Gastrocnemius medialis (tissue), 4 donors: ENCODE measurements at regions not wholly inside any gene's neighbourhood (a gene's known extent, or its start where the extent isn't known, plus 50 kb on each side); places are given as distances from the start of the nearest gene placed in this dataset.

Experiments used
- CTCF ChIP-seq, 5 experiments: fragments of 450-650 bp in 3 of 5; fragments of 200-600 bp in 2 of 5; sonication (generic) in 2 of 5; IDR thresholded peaks in 4 of 5; conservative IDR thresholded peaks in 1 of 5; 1 replicate in 4 of 5; 2 replicates in 1 of 5; pipeline ENCODE4 v1.5.1; 2016 to 2019; ENCODE audit warnings: antibody characterized with exemption in 5 of 5, mild to moderate bottlenecking in 3 of 5, moderate library complexity in 3 of 5
- POLR2A ChIP-seq, 2 donors: fragments of 450-650 bp; IDR thresholded peaks; one replicate each; pipeline ENCODE4 v1.6.1; 2017; ENCODE audit warnings: antibody characterized with exemption in 2 of 2, mild to moderate bottlenecking in 2 of 2, moderate library complexity in 2 of 2

GRCh38 chr9:105855987-105856386 is 161.6 kb downstream of the TMEM38B start:
- TF ChIP-seq POLR2A (IDR thresholded peaks at IDR 0.05) (no peak), CTCF (IDR thresholded peaks at IDR 0.05 in 4 of 5, conservative IDR thresholded peaks at IDR 0.05 in 1 of 5) (no peak)
